ENCODE measurements at regions not wholly inside any gene's neighbourhood (a gene's known extent, or its start where the extent isn't known, plus 50 kb on each side); places are given as distances from the start of the nearest gene placed in this dataset.

DNA sequence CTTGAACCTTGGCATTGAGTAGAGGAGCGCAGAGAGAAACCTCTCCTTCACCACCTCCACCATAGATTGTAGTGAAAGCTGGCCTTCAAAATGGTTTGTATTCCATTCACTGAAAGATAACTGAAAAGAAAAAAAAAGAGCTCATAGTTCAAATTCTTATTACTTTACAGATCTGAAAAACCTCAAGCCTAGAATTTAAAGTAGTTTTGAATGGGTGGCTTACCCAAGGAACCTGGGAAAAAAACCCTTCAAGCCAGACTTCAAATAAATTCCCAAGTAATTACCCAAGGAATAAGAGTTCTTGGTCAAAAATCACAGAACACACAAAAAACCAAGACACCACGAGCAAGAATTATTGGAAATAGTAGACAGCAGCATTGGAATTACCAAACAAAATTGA, 83.6 kb upstream of the TMEM33 start:
- Histone ChIP-seq H3K27me3 (peaks cover 26% of the 10 kb centered on the region), H3K4me3 (no peak overlapping the region), H3K36me3 (no peaks in the 10 kb centered on the region), H3K4me1 (no peaks in the 10 kb centered on the region), H3K9me3 (no peaks in the 10 kb centered on the region), H3K27ac (no peak overlapping the region)
- ATAC-seq: no peak
- WGBS, 2 donors (ENCODE audit: low coverage in 1 of 2): 77 to 83% methylated on average over 2 of the region's 2 CpGs
- TF ChIP-seq POLR2AphosphoS5 (IDR thresholded peaks at IDR 0.05) (no peak), EP300 (IDR thresholded peaks at IDR 0.05) (no peak), POLR2A (IDR thresholded peaks at IDR 0.05) (no peak)
- TF ChIP-seq, protein P1, sequence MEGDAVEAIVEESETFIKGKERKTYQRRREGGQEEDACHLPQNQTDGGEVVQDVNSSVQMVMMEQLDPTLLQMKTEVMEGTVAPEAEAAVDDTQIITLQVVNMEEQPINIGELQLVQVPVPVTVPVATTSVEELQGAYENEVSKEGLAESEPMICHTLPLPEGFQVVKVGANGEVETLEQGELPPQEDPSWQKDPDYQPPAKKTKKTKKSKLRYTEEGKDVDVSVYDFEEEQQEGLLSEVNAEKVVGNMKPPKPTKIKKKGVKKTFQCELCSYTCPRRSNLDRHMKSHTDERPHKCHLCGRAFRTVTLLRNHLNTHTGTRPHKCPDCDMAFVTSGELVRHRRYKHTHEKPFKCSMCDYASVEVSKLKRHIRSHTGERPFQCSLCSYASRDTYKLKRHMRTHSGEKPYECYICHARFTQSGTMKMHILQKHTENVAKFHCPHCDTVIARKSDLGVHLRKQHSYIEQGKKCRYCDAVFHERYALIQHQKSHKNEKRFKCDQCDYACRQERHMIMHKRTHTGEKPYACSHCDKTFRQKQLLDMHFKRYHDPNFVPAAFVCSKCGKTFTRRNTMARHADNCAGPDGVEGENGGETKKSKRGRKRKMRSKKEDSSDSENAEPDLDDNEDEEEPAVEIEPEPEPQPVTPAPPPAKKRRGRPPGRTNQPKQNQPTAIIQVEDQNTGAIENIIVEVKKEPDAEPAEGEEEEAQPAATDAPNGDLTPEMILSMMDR (IDR thresholded peaks at IDR 0.05): no peak

DNA sequence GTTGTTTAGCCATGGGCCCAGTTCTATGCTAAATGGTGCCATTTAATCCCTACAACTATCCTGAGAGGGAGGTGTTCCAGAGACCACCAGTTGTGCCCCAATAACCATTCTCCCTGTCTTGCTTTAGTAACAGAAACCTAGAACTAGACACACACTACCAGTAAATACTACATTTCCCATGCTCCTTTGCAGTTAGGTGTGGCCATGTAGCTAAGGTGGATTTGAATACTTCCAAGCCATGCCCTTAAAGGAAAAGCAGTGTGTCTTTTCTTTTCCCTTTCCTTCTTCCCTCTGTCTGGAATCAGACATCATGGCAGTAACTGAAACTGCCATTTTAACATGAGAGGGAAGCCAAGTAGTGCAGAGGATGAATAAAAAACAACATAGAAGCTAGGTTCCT, 90.9 kb upstream of the TMEM33 start:
- TF ChIP-seq EP300 (IDR thresholded peaks at IDR 0.05) (no peak), POLR2AphosphoS5 (IDR thresholded peaks at IDR 0.05) (no peak), POLR2A (IDR thresholded peaks at IDR 0.05) (no peak)
- TF ChIP-seq, protein P1 (IDR thresholded peaks at IDR 0.05): no peak
- Histone ChIP-seq H3K4me3 (no peak overlapping the region), H3K4me1 (no peaks in the 10 kb centered on the region), H3K27ac (no peak overlapping the region), H3K9me3 (no peaks in the 10 kb centered on the region), H3K36me3 (no peaks in the 10 kb centered on the region), H3K27me3 (peaks cover 21% of the 10 kb centered on the region)
- ATAC-seq: no peak

DNA sequence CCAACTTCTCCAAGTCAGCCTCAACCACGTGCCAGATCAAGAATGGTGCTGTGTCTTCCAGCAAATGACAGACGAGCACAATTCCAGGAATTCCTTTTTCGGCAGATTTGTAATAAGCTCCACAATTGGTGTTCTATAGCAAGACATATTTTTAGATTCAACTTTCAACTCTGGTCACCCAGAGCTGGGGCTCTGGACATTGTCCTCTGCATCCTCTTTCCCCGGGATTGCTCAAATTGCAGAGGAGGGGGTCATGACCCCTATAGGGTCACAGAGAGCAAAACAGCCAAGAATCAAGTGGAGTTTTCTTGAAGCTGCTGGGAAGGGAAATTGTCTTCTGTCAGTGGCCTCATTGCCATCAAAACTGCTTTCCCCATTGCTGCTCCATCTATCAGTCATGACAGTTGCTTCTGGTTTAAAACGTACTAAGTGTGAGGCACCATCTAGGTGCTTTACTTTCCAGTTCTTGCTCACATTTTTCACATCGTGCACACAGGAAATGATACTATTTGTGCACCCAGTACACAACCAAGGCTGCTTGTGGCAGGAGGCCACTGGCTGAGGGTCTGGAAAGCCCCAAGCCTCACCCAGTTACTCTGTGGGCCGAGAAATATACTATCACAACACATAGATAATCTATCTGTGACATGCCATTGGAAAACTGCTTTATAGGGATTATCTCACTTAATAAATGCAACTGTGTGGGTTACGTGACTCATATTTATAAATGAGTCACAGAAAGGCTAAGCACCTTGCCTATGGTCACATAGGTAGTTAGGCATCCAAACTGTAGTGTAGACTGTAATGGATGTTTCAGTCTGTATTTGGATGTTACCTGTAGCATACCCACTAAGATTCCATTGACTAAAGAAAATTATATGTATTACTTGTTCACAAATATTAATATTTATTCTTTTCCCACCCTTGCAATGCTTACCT, 91.7 kb upstream of the PHOX2B start:
- peaks cover 30% of the 10 kb centered on the region for H3K27me3 ChIP-seq
- no peaks in the 10 kb centered on the region for H3K9me3 ChIP-seq
- H3K36me3 ChIP-seq: no peaks in the 10 kb centered on the region
- H3K27ac ChIP-seq: no peak overlapping the region
- ATAC-seq: no peak
- TF ChIP-seq POLR2A (IDR thresholded peaks at IDR 0.05) (no peak), POLR2AphosphoS5 (IDR thresholded peaks at IDR 0.05) (no peak), EP300 (IDR thresholded peaks at IDR 0.05) (no peak)
- TF ChIP-seq, protein P1 (IDR thresholded peaks at IDR 0.05): no peak
- WGBS, 2 donors (ENCODE audit: low coverage in 1 of 2): 25 to 33% methylated on average over 6 to 7 of the region's 8 CpGs
- no peaks in the 10 kb centered on the region for H3K4me1 ChIP-seq
- no peak overlapping the region for H3K4me3 ChIP-seq

DNA sequence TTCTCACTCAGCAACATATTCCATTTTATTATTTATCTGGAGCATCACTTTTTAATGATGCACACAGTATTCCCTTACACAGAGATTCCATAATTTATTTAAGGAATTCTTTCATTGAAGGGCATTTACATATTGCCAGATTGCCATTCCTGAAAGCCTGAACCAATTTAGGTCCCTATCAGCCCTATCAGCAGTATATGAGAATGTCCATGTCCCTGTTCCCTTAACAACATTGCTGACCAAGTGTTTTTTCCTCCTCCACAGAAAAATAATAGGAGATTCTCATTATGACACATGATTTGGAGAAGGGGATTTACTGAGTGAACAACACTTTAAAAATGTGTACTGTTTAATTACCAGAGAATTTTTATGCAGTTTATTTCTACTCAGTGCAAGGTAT, 90.1 kb upstream of the PHOX2B start:
- H3K4me3 ChIP-seq: no peak overlapping the region
- no peaks in the 10 kb centered on the region for H3K36me3 ChIP-seq
- TF ChIP-seq POLR2A (IDR thresholded peaks at IDR 0.05): no peak
- H3K9me3 ChIP-seq: no peaks in the 10 kb centered on the region
- no peak for ATAC-seq
- H3K27me3 ChIP-seq: peaks cover 30% of the 10 kb centered on the region
- H3K27ac ChIP-seq: no peak overlapping the region
- no peaks in the 10 kb centered on the region for H3K4me1 ChIP-seq

DNA sequence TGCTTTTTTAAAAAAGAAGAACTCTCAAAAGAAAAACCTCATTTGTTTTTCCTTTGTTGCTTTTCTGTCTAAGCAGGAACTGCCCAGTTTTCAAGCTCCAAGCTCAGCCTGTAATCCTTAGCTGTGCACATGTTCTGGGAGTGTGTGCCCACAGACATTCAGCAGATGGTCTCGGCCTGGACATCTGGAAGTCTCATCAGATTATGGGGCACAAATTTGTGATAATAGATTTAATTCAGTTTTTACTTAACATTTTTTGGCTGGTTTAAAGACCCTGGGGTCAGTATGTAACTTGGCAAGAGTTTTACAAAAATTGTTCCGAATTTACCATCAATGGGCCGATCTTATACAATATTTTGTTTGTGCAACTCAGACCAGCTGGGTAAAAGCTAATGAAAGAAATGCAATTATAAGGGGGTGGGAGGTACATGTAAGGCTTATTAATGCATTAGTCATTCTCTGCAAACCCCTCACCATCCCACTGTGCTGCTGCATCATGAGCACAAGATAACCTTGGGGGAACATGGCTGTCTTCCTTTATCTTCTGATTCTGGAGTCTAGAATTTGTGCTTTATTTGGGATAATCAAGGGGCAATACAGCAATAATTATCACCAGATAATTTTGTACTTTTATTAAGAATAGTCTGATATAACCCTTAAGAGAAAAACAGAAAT, 86.9 kb upstream of the PHOX2B start:
- Histone ChIP-seq H3K36me3 (no peaks in the 10 kb centered on the region), H3K9me3 (no peaks in the 10 kb centered on the region), H3K27ac (no peak overlapping the region), H3K27me3 (peaks cover 20% of the 10 kb centered on the region), H3K4me1 (no peaks in the 10 kb centered on the region), H3K4me3 (no peak overlapping the region)
- TF ChIP-seq POLR2A (IDR thresholded peaks at IDR 0.05): no peak
- ATAC-seq: no peak
- 62 to 74% methylated on average over 3 of the region's 3 CpGs for WGBS, 2 donors (ENCODE audit: low coverage in 1 of 2)

DNA sequence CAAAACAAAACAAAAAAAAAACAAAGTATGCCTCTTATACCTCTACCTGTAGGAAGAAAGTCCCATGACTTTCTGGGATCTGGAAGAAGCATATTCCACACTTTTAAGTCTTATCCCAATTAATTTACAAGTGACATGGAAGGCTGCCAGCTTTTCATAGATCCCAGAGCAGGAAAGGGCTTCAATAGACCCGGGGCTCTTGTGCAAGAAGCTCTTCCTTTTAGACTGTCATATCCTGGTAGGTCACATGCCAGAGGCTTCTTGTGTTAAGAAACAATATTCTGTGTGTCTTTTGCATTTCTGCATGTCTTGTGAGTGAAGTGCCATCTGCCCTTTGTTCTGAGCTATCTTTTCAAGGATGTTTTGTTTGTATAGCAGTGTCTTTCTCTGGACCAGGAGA, 84.4 kb upstream of the PHOX2B start:
- WGBS, 2 donors (ENCODE audit: low coverage in 1 of 2): 56 to 75% methylated on average over 1 of the region's 1 CpG
- Histone ChIP-seq H3K4me1 (no peaks in the 10 kb centered on the region), H3K4me3 (no peak overlapping the region), H3K36me3 (no peaks in the 10 kb centered on the region), H3K27me3 (peaks cover 17% of the 10 kb centered on the region), H3K27ac (no peak overlapping the region), H3K9me3 (no peaks in the 10 kb centered on the region)
- ATAC-seq: no peak
- TF ChIP-seq POLR2AphosphoS5 (IDR thresholded peaks at IDR 0.05): no peak
- TF ChIP-seq, protein P1 (IDR thresholded peaks at IDR 0.05): no peak
- no peak for TF ChIP-seq EP300 (IDR thresholded peaks at IDR 0.05)
- TF ChIP-seq POLR2A (IDR thresholded peaks at IDR 0.05): no peak

Measured in gastroesophageal sphincter (tissue), 4 donors.